ENCODE measurements at regions not wholly inside any gene's neighbourhood (a gene's known extent, or its start where the extent isn't known, plus 50 kb on each side); places are given as distances from the start of the nearest gene placed in this dataset.

GRCh38 chr2:43035922-43036321 is 190.5 kb downstream of the ZFP36L2 start:
- TF ChIP-seq CTCF (IDR thresholded peaks at IDR 0.05) (peak in 1 of 7 experiments; percentile 7), POLR2A (IDR thresholded peaks at IDR 0.05) (no peak)

All from body of pancreas (tissue), 4 donors.